Activated CD4-positive, alpha-beta T cell treated with anti-CD3 and anti-CD28 coated beads, Interleukin-2, amount 50 U/mL, for 48 hours (primary cell): ENCODE measurements at regions not wholly inside any gene's neighbourhood (a gene's known extent, or its start where the extent isn't known, plus 50 kb on each side); places are given as distances from the start of the nearest gene placed in this dataset.
"Not testable (repeated sequence)": the region's sequence is repeated elsewhere in the genome, so short reads cannot be mapped to it uniquely, and the experiment has no call there.

Experiments
- DNase-seq, 2 experiments: peaks; one replicate each; pipeline ENCODE4 v3.0.0-alpha.2; 2020

DNA sequence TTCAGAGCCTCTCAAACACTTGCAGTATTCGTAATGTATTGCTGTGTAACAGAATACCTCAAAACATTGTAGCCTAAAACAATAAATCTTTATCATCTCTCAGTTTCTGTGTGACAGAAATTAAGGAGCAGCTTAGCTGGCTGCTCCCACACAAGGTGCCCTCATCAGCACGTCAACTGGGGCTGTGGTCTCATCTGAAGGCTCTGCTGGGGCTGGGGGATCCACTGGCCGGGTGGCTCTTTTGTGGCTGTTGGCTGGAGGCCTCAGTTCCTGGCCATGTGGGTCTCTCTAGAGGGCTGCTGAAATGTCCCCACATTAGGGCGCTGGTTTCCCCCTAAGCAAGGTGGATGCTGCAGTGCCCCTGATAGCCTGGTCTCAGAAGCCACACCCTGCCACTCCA lies 113.4 kb upstream of the CIBAR2 start:
- DNase-seq, result no peak

DNA sequence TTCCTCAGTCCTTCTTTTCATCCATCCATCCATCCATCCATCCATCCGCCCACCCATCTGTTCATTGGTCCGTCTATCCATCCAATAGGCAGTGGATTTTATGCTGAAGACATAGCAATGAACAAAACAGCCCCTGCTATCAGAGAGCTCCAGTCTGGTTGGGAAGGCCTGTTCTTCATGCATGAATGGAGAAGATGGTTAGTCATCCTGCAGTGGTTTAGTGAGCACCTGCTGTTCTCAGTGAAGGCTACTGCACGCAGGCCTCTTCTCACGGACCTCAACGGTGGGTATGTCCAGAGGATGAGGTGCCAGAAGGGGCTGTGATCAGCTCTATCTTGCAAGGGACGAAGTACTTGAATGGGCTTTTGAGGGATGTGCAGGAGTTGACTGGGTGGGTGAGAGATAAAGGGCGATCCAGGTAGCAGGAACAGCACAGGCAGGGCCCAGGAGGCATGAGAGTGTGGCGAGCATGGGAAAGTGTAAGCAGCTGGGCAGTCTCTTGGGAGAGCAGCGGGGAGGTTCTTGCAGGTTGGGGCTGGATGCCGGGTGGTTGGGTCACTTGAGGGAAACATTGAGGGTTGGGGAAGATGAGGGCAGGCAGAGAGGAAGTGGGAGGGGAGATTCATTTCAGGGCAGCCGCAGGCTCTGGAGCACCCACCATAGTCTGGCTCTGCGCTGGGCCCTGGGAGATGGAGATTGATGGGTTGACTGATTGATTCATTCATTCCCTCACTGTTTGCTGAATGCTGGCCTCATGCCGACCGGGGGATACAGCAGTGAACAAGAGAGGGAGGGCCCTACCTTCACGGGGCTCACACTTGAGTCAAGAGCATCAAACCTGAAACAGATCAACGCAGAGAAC lies 115.0 kb upstream of the CIBAR2 start:
- no peak for DNase-seq

DNA sequence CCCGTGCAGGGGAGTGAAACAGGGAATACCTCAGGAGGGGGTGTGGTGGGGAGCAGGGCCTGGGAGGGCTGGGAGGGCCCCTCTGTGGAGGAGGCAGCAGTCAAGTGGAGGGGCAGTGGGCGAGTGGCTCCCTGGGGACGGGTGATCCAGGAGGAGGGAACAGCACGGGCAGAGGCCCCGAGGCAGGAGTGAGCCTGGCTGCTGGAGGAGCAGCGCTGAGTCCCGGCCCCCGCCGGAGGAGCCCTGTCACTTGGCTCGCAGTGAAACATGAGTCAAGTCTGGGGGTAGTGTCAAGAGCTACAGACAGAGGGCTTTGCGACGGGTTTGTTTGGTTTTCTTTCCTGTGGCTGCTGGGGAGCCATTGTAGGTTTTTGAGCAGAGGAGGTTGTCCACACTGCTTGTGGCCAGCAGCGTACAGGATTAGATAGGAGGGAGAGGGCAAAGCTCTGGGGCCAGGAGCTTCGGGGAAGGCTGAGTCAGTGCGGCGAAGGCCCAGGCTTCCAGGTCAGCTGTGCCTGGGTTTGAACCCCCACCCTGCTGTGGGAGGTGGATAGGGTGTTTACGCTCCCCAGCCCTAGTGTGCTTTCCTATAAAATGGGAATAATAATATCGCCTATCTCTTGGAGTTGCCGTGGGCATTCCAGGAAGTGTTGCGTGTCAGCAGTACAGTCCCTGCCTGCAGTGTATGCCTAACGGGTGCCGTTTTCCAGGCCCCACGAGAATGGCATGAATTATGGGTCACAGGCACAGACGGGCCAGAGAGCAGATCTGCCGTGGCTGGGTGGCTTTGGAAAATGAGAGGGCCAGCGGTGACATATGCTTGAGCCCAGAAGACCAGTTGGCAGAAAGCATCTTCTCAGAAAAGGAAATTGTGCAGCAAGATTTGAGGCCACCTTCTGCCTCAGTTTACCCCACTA lies 115.9 kb upstream of the CIBAR2 start:
- no peak for DNase-seq

- no peak for DNase-seq
Observed at GRCh38 chr16:85228970-85229430, 116.7 kb upstream of the CIBAR2 start.

GRCh38 chr16:85229869-85230462 lies 117.7 kb upstream of the CIBAR2 start:
- no peak for DNase-seq

DNA sequence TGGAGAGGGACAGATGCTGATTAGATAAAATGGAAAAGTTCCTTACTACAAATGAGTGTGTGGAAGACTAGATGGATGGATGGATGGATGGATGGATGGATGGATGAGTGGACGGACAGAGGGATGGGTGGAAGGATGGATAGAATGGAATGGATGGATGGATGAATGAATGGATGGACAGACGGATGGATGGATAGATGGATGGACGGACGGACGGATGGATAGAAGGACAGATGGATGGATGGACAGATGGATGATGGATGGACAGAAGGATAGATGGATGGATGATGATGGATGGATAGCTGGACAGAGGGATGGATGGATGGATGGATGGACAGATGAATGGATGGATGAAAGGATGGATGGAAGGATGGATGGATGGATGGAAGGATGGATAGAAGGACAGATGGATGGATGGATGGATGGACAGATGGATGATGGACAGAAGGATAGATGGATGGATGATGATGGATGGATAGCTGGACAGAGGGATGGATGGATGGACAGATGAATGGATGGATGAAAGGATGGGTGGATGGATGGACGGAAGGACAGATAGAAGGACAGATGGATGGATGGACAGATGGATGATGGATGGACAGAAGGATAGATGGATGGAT lies 118.6 kb upstream of the CIBAR2 start:
- not testable (repeated sequence) for DNase-seq

GRCh38 chr16:85231959-85232358 lies 119.7 kb upstream of the CIBAR2 start:
- DNase-seq, result no peak

DNA sequence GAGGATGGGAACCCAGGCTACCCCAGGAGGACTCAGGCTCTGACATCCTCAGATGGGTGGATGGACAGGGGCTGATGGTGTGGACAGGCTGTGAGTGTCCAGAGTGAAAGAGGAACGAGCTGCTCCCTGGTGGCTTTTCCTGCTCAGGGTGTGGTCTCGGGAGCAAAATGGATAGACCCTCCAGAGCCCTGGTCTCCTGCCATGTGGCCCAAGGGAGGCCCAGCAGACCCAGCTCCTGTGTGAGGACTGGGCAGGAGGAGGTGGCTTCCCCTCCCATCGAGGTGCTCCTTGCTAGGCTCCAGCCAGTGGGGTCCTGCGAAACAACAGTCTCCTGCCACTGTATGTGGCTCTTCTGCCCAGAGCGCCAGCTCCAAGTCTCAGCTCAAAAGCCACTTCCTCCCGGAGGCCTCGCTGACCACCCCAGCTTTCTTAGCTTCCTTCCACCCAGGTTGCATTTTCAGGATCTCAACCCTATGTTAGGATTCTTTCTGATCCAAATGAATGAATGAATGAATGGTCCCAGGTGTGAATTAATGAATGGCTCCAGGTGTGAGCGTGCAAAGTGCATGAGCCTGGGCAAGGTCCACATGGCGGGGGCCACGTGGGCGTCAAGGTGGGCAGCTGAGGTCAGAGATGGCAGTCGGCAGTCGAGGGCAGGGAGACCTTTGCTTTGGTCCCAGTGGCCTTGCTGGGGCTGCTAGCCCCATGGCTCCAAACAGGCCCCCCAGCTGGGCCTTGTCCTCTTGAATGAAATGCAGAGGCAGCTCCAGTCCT lies 120.3 kb upstream of the CIBAR2 start:
- no peak for DNase-seq

- no peak for DNase-seq
Observed at GRCh38 chr16:85233516-85233915, 121.2 kb upstream of the CIBAR2 start.

DNA sequence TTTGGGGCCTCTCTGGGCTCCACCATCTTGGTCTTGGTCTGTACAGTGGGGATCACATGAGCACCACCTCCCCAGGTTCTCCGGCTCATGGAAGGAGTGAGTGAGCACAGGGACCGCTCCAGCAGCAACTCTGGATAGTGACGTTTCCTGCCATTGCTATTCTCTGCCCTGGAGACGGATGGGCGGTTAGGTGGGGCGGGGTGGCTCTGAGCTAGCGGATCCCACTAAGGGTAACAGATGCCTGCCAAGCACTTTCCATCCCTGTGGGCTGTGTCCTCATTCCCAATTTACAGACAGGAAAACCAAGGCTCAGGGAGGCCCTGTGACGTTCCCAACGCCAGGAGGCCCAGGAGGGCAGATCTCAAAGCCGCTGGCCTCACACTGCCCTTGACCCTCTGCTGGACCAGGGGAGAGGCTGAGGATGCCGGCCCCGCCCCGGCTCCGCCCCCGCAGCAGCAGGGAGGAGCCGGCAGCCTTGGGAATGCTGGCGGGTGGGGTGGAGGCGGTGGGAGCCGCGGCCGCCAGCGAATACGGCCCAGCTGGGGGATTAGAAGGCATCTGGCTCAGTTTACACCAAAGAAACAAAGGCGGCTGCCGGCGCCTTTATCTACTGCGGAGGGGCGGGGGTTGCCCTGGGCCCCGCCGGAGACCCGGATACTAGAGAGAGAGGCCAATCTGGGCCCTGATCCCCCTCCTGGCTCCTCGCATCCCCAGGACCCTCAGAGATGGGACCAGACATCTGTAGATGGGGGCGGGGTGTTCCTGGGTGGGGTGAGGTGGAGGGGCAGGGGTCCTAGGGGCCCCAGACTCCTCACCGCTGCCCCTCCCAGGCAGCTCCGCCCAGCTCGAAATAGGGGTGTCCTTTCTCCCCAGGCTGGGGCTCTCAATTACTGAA lies 122.3 kb upstream of the CIBAR2 start:
- no peak for DNase-seq

DNA sequence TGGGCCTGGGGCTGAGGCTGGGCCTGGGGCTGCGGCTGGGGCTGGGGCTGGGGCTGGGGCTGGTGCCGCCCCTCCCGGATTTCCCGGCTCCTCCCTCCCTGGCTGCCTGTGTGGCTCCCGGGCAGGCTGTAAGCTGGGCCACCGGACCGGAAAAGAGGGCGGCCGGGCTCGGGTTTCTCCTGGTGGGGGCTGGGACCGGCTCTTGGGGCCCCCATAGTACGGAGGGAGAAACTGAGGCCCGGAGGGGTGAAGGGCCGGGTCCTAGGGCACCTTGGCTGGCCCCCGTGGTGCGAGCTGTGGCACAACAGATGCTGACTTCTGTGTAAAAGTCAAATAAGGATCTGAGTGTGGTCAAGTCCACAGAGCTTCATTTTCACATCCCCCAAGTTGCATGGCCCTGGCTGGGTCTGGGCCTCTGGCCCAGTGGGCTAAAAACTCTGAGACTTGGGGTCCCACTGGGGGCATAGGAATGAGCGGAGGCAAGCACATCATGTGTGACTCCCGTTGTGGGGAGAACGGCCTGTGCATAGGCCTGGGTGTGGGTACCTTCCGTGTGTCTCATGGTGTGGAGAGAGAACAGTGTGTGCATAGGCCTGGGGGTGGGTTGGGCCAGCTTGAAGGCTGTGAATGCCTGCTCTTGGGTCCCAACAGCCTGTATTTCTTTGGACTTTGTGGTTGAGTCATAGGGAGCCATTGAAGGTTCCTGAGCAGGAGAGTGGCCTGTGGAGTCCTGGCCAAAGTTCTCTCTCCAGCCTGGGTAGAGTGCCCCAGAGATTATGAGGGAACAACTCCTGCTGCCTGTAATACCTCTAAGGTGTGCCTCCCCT lies 123.9 kb upstream of the CIBAR2 start:
- DNase-seq, result no peak

DNA sequence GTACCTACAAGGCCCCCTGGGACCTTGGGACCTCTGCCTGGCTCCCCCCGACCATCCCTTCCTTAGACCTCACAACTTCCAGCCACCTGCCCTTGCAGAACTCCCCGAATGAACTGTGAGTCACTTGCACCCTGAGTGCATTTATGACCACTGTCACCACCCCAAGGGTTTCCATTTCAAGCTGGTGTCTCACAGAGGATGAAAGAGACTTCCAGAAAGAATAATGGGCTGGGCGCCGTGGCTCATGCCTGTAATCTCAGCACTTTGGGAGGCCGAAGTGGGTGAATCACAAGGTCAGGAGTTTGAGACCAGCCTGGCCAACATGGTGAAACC lies 124.5 kb upstream of the CIBAR2 start:
- DNase-seq, result no peak

DNA sequence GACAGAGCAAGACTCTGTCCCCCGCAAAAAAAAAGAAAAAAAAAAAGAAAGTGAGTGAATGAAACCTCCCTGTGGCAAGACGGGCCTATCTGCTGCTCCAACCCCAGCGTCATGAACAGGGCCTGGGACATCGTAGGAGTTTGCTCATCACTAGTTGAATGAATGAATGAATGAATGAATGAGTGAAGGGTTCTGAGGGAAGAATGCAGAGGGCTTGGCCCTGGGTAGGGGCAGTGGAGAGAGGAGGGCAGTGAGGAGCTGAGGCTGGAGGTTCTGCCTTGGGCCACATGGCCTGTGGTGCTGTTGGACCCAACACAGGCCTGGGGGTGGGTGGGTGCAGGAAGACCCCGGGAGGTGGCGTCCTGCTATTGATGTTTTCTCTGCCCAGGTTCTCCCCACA lies 125.5 kb upstream of the CIBAR2 start:
- DNase-seq, result no peak

GRCh38 chr16:85238233-85238647 lies 126.0 kb upstream of the CIBAR2 start:
- DNase-seq, result no peak

GRCh38 chr16:85239239-85239638 lies 127.0 kb upstream of the CIBAR2 start:
- no peak for DNase-seq

- DNase-seq, result no peak
Observed at GRCh38 chr16:85239871-85240270, 127.6 kb upstream of the CIBAR2 start.

DNA sequence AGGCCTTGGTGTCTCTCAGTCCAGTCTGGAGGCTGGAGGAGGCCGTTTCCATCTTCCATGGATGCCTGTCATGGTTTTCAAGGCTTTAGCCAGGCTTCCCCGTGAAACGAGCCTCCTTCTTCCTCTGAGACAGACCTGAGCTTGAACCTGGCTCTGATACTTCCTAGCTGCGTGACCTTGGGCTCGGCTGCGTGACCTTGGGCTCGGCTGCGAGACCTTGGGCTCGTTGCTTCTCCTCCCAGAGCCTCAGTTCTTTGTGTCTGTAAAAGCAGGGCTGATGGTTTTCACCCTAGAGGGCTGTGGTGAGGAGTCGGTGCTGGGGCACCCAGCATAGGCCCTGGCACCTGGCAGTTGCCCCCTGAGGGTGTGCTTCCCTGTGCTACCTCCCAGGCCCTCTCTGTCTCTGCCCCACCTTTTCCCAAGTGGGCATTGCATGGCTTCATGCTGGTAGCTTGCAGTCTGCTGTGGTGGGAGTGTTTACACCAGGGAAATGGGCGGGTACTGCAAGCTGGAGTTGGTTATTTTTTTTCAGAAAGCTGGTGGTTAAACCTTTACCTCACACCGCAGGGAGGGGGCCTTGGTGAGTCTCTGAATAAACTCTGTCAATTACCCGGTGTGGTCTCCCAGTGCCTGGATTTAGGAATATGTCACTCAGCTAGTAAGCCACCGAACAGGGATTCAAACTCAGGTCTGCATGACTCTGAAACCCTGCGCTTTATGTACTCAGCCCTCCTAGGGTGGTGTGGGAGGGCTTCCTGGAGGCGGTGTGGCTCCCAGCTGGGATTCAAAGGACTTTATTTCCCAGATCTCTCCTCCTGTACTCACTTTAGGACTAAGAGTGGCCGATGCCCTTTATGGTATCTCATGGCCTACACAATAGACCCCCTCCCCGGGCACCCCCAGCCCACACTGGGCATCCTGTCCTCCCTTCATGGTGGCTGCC lies 129.0 kb upstream of the CIBAR2 start:
- no peak for DNase-seq

GRCh38 chr16:85242140-85242539 lies 129.9 kb upstream of the CIBAR2 start:
- no peak for DNase-seq

DNA sequence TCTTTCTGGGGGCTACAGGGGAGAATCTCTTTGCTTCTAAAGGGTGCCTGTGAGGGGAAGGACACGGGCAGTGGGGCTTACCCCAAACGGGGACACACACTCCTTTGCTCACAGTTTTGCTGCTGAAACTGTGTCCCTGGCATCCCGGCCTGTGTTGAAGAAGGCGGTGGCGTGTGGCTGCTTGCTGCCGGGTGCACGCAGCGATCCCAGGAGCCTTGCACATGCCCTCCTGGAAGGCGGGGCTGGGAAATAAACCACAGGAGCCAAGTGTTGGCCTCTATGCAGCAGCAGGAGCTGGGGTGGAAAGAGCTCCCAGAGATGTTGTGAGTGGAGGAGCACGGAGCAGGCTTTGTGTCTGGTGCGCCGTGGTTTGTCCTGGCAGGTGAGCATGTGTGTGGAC lies 131.0 kb upstream of the CIBAR2 start:
- no peak for DNase-seq
